ENCODE measurements at regions not wholly inside any gene's neighbourhood (a gene's known extent, or its start where the extent isn't known, plus 50 kb on each side); places are given as distances from the start of the nearest gene placed in this dataset.

DNA sequence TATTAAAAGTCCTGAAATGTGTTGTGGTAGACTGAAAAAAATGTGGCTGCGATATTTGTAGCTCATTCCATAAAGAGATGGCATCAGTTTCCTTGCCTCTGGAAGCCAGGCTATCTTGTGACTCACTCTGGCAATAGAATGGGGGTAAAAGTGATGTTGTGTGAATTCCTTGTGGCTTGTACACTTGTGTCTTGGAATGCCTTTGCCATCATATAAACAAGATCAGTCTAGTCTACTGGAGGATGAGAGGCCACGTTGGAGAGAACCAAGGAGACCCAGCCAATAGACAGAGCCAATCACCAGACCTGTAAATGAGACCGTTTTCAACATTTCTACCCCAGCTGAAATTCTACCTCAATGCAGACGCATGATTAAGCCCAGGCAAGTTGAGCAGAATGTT lies 254.1 kb downstream of the TRIB2 start:
- TF ChIP-seq CTCF (IDR thresholded peaks at IDR 0.05 in 4 of 5, conservative IDR thresholded peaks at IDR 0.05 in 1 of 5): no peak
- no peak for TF ChIP-seq POLR2A (IDR thresholded peaks at IDR 0.05)

All from gastrocnemius medialis (tissue), 4 donors.